GM21526 (cell line): ENCODE measurements at regions not wholly inside any gene's neighbourhood (a gene's known extent, or its start where the extent isn't known, plus 50 kb on each side); places are given as distances from the start of the nearest gene placed in this dataset.
A peak's percentile ranks its signal among the peaks of the same experiment; 100 is the strongest.

Source experiments
- ATAC-seq: cut with Tn5 transposase; IDR thresholded peaks from one replicate; pipeline ENCODE4 v1.9.1; 2021; ENCODE audit warnings: moderate library complexity; ENCODE audit not compliant: unreplicated experiment, low FRiP score

GRCh38 chr10:56943221-56943755, 582.2 kb upstream of the ZWINT start:
- no peak for ATAC-seq

DNA sequence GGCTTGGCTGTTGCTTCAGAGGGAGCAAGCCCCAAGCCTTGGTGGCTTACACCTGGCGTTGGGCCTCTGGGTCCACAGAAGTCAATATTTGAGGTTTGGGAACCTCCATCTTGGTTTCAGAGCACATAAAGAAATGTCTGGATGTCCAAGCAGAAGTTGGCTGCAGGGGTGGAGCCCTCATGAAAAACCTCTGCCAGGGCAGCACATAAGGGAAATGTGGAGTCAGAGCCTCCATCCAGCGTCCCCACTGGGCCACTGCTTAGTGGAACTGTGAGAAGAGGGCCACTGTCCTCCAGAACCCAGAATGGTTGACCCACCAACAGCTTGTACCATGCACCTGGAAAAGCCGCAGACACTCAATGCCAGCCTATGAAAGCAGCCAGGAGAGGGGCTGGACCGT, 573.5 kb upstream of the ZWINT start:
- no peak for ATAC-seq

DNA sequence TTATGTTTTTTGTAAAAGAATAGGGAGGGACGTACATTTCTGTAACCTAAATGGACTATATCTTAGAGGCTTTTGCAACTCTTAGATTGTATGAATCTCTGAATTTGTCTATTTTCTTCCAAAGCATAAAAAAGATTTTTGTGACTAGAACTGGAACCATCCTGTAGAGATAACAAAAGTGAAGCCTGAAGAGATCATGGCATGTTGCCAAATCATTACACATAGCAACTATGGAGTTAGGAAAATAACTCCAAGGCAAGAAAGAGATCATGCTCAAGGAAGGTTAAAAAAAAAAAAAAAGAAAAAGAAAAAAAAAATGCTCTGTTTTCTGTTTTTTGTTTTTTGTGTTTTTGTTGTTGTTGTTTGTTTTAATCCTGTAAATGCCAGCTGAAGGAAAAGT, 567.7 kb upstream of the ZWINT start:
- ATAC-seq = no peak

DNA sequence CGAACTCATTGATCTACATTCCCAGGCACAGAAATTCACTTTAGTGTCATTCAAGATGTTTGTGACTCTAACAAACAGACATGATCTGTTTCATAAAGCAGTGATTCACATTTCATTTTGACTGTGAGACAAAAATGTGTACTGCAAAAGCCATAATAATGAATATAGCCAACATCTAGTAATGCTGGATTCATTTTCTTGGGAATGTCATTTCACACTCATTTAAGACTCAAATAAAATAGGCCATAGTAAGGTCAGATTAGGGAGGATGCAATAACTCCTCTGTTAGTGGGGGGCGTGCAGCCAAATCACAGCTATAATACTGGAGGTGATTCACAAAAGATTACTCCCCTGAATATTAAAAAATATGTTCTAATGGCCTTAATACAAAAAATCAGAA, 566.6 kb upstream of the ZWINT start:
- ATAC-seq = no peak

DNA sequence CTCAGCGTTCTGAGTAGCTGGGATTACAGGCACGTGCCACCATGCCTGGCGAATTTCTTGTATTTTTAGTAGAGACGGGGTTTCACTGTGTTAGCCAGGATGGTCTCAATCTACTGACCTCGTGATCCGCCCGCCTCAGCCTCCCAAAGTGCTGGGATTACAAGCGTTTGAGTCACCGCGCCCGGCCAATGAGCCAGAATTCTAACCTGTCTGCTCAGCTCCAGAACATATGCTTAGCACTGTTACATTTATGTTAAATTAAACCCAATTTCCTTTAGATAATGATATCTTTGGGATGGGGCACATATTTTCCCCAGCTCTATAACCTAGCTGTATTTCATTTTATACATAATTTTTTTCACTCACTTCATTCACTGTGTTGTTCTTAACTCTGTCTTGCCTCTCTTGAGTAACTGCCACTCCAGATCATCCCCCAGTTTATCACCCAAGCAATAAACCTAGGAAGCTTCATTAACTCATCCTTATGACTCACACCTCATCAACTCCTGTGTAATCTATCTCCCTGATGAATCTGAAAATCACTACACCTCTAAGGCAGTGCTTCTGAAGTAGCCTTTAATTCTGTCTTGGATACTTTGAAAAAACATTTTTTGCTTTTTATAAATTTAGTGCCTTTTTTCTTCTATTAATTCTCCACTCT, 559.7 kb upstream of the ZWINT start:
- ATAC-seq = no peak

DNA sequence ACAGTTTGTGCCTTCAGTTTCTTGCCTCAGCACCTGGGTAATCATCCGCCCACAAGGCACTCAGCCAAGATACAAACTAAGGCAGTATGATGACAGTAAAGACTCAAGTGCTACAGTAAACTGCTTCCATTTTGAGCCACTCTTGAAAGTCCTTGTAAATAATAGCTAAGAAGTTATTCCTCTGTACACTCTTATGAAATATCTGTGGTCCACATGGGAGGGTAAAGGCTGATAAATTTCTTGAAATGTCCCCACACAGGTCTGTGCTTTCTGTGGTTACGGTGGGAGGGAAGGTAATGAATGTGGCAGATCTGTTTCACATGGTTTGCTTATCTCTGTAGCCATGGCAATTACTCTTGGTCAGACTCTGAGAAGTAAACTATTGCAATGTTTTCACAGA, 551.0 kb upstream of the ZWINT start:
- no peak for ATAC-seq

DNA sequence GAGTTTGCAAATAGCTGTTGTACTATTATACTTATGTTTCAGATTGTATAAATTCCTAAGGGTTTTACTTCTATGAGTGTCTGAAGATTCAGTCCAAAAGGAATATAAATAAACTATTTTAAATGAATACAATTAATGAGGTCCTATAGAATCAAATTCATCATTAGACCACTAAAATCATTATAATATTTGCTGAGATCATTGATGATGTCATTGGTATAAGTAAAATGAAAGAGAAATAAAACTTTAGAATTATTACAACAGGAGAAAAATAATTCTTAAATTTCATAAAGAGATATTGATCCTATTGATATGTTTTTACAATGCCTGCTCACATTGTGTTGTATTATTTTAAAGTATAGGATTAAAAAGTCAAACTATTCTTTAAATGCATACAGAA, 544.0 kb upstream of the ZWINT start:
- ATAC-seq = no peak

DNA sequence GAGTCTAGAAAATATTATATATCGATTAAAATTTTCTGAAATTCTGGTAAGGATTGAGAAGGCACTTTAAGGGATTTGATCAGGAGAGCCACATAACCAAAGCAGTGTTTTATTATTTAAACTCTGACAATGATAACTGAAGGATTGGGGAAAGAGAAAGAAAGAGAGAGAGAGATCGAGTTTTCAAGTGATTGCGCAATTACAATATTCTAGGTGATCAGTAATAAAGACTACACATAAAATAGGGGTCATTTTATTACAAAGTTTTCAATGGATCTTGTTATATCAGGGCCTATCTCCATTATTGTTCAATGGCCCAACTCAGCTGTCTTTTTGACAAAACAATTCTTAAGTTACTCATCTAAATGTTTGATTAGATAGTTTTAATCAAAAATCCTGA, 541.5 kb upstream of the ZWINT start:
- ATAC-seq = no peak

DNA sequence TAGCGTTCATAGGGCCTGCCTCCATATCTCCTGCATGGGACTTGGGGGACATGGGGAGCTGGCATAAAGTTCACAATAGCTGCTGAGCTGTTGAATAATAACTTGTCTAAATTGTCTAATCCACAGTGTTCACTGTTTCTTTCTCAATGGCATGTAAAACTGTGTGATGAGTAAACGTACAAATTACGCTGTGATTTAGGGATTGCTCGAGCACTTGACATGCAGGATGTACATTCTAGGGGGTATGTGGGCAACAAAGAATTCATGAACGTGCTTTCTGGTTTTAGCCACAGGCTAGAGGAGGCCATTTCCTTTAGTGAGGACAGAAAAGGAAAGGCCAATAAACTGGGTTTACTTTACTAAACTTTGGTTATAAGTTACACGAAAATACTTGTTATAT, 534.2 kb upstream of the ZWINT start:
- ATAC-seq = no peak

- ATAC-seq = no peak
These were observed 520.2 kb upstream of the ZWINT start for GRCh38 chr10:56881218-56881617.

DNA sequence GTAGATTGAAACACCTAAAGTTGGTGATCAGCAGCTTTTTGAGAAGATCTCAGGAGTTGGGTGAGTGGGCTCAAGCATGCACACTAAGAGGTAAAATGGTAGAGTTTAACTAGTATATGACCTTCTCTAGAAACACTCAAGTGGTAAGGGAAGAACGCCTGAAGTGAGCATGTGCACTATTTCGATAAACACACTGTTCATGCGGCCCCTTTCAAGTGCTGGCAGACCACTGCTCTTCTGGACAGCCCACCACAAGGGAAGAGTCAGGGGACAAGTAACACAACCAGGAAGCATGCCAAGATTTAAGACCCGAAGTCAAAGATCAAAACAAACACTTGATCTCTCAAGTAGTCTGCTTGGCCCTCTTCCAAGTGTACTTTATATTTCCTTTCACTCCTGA, 519.5 kb upstream of the ZWINT start:
- no peak for ATAC-seq

DNA sequence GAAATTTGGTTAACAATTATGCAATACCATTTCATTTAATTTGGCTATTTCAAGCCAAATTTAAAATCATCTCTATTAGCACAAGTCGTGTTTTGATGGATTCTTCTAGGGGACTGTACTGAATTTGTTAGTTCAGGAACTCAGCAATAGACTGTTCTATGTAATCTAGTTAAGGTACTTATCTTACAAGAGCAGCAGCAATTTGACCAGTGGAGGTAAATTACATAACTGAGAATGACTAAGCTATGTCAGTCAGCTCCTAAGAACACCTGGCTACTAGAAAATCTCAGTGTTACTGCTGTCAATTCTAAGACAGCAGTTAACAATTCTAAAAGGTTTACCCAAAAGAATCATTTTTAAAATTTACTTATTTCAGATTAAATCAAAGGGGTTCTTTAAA, 513.9 kb upstream of the ZWINT start:
- no peak for ATAC-seq

DNA sequence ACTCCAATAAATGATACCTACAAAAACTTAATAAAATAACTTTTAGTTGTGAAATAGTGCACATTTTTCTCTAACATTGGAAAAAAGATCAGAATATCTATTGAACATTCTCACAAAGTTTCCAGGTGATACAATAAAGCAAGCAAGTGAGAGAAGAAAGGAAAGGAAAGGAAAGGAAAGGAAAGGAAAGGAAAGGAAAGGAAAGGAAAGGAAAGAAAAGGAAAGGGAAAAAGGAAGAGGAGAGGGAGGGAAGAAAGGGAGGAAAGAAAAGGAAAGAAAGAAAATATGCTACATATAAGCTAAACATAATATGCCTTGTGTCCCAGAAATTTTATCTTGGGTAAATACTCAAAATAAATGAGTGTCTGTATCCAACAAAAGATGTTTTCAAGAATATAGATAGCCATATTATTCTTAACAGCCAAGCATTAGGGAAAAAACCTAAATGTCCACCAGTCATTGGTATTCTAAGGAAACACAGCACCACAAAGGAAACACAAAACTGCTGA, 510.2 kb upstream of the ZWINT start:
- no peak for ATAC-seq

GRCh38 chr10:56867236-56867635, 506.2 kb upstream of the ZWINT start:
- ATAC-seq = no peak

DNA sequence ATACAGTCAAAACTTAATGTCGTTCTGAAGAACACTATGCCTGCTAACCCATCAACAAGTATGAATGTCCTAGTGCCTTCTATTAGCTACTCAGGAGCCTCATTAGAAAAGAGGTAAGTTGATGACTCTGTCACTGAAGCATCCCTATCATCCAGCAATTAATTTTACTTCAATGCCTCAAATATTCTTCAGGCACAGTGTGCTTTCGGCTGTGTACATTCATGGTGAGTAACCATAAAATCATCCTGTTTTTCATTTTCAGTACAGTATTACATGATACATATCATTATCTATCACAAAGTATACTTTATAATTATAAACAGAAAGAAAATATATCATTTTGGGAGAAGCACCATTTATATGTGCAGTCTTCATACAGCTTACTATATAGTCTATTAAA, 495.5 kb upstream of the ZWINT start:
- no peak for ATAC-seq

DNA sequence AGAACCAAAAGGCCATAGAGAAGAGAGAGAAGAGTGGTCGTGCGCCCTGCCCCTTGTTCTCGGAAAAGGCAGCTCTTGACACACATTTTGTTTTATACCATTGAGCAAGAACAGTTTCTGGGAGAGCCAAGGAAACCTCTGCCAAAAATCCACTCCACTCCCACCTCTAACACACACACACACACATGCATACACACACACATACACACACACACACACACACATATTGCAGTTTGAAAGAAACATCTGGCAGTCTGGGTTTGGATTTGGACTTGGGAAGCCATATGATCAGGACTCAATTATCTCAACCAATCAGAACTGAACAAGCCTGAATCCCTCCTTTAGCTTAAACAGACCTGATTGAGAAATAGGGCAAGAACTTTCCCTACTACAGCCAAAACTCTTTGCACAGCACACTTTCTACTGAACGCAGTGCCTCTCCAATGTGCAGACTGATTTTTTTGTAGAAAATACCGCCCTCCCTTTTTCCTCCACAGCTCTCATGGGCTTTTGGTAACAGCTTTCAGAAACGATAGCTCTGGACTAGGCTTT, 484.0 kb upstream of the ZWINT start:
- ATAC-seq = no peak

GRCh38 chr10:56836659-56837058, 475.6 kb upstream of the ZWINT start:
- ATAC-seq = no peak

DNA sequence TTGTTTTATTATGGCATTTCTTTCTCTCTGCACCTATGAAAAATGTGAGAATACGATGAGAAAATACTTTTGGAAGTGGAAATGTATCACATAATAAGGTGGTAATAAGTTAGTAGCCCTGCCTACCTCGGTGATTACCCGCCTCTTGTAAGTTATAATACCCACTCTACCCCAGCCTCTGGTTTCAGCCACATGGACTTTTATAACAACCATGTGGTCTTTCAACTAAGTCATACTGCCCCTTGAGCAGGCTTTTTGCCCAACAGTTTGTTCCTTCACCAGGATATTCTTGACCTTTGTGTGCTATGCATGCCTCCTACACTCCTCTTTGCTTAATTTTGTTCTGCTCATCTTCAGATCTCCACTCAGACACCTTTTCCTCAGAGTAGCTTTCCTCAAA, 470.6 kb upstream of the ZWINT start:
- ATAC-seq = no peak

GRCh38 chr10:56823849-56824248, 462.8 kb upstream of the ZWINT start:
- peak; percentile 84 for ATAC-seq

DNA sequence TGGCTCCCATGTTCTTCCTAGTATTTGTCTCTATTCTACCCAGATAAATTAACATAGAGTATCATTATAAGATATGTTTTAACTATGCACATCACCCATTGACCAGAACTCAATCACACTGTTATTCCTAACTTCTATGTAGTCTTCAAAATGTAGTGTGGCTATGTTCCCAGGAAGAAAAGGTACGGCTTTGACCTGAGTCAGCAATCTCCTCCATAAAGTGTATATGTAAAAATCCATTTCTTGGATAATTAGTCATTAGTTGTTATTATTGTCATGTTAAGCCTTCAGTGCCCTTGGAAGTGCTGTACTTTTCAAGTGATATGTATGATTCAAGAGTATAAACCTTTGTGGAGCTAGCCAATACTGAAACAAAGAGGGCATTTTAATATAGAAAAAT, 444.0 kb upstream of the ZWINT start:
- no peak for ATAC-seq

DNA sequence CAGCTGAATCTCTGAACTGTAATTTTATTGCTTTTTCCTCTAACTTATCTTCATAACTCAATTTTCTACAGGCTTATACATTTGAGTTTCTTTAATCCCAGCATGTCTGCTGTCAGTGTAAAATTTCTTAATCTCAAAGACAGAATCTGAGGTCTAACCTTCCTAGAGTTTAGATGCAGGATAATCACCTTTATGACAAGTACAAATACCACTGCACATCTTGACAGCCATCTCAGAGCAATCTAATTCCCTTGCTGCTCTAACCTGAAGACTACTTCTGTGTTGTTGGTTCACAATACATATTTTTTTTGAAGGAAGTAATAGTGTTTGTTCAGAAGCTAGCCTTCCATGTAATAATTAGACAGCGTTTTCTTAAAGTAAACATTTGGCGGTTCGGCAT, 424.2 kb upstream of the ZWINT start:
- no peak for ATAC-seq

GRCh38 chr10:56782503-56782902, 421.4 kb upstream of the ZWINT start:
- ATAC-seq = no peak
